ENCODE measurements at regions not wholly inside any gene's neighbourhood (a gene's known extent, or its start where the extent isn't known, plus 50 kb on each side); places are given as distances from the start of the nearest gene placed in this dataset.
A peak's percentile ranks its signal among the peaks of the same experiment; 100 is the strongest.

DNA sequence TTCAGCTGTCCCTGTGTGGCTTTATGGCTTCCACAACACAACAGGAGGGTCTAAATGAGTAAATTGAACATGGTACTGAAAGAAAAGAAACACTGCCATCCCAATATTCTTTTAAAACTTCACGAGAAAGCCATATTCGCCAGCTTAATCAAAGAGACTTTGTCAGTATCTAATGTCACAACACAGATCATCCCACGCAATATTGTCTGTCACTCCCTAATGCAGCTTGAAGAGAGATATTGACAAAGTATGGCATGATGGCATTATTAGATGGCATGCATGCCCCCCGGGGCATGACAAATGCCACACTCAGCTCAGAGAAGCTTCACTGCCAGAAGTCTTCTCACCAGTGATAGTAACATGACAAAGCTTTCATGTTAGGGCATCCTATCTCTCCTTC, 197.8 kb downstream of the TTC8 start:
- TF ChIP-seq, protein P1, sequence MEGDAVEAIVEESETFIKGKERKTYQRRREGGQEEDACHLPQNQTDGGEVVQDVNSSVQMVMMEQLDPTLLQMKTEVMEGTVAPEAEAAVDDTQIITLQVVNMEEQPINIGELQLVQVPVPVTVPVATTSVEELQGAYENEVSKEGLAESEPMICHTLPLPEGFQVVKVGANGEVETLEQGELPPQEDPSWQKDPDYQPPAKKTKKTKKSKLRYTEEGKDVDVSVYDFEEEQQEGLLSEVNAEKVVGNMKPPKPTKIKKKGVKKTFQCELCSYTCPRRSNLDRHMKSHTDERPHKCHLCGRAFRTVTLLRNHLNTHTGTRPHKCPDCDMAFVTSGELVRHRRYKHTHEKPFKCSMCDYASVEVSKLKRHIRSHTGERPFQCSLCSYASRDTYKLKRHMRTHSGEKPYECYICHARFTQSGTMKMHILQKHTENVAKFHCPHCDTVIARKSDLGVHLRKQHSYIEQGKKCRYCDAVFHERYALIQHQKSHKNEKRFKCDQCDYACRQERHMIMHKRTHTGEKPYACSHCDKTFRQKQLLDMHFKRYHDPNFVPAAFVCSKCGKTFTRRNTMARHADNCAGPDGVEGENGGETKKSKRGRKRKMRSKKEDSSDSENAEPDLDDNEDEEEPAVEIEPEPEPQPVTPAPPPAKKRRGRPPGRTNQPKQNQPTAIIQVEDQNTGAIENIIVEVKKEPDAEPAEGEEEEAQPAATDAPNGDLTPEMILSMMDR (conservative IDR thresholded peaks at IDR 0.05; ENCODE audit: low read depth, low read length) = no peak

DNA sequence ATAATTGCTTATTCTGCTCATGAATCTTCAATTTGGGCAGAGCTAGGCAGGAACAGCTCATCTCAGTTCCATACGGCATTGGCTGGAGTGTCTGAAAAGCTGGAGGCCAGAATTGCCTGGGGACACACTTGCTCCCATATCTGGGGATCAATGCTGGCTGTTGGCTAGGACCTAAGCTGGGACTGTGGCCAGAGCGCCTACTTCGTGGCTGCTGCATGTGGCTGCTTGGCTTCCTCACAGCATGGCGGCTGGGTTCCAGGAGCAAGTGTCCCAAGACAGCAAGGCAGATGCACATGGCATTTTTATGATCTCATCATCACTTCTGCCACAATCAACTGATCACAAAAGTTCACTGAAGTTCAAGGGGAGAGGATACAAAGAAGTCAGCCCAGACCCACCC, 200.2 kb downstream of the TTC8 start:
- Histone ChIP-seq H3K79me2 (ENCODE audit: insufficient read depth, low read depth) (no peaks in the 10 kb centered on the region), H2AFZ (ENCODE audit: low read depth) (no peak overlapping the region), H3K9ac (no peak overlapping the region), H3K4me3 (IDR thresholded peaks at IDR 0.05; ENCODE audit: insufficient read depth, low read depth, low read length) (no peak overlapping the region), H3K27ac (no peak overlapping the region), H3K27me3 (ENCODE audit: insufficient read depth, low read depth) (no peaks in the 10 kb centered on the region), H3K4me2 (no peak overlapping the region), H4K20me1 (ENCODE audit: insufficient read depth) (no peaks in the 10 kb centered on the region), H3K4me1 (ENCODE audit: low read depth, poor library complexity, severe bottlenecking) (no peaks in the 10 kb centered on the region), H3K36me3 (ENCODE audit: insufficient read depth) (no peaks in the 10 kb centered on the region)
- TF ChIP-seq, protein P1 (conservative IDR thresholded peaks at IDR 0.05; ENCODE audit: low read depth, low read length) = no peak

More for the DNA sequence above, 197.8 kb downstream of the TTC8 start:
- Histone ChIP-seq H3K4me2 (no peak overlapping the region), H3K9ac (no peak overlapping the region), H3K79me2 (ENCODE audit: insufficient read depth, low read depth) (no peaks in the 10 kb centered on the region), H4K20me1 (ENCODE audit: insufficient read depth) (no peaks in the 10 kb centered on the region), H3K36me3 (ENCODE audit: insufficient read depth) (no peaks in the 10 kb centered on the region), H3K27ac (no peak overlapping the region), H3K4me3 (IDR thresholded peaks at IDR 0.05; ENCODE audit: insufficient read depth, low read depth, low read length) (no peak overlapping the region), H3K4me1 (ENCODE audit: low read depth, poor library complexity, severe bottlenecking) (no peaks in the 10 kb centered on the region), H2AFZ (ENCODE audit: low read depth) (no peak overlapping the region), H3K27me3 (ENCODE audit: insufficient read depth, low read depth) (no peaks in the 10 kb centered on the region)

DNA sequence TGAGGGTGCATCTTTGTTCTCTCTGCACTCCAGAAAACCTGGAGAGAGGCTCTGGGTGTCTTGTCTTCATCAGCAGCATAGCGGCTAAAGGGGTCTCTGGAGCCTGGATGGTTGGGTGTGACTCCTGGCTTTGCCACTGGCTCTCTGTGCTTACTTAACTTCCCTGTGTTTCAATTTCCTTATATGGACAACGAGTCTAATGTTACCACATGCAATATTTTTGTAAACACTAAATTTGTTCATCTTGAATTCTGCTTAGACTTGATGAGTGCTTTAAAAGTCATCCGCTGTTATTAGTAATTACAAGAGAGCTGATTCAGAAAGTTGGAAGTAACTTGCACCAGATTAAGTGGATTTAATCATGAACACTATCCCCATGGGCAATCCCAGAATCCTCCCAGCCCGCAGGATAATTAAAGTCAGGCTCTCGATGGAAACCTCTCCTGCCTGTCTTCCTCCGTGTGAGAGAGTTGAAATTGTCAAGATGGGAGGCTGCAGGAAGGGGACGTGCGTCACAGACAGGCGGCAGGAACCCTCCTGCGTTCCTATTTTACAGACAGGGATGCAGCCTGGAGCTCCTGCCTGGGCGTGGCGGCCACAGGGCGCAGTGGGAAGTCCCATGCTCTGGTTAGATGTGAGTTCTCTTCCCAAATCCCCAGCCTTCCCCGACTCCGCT, 201.2 kb downstream of the TTC8 start:
- Histone ChIP-seq H3K36me3 (ENCODE audit: insufficient read depth) (no peaks in the 10 kb centered on the region), H3K79me2 (ENCODE audit: insufficient read depth, low read depth) (no peaks in the 10 kb centered on the region), H3K4me1 (ENCODE audit: low read depth, poor library complexity, severe bottlenecking) (no peaks in the 10 kb centered on the region), H3K27ac (no peak overlapping the region), H3K9ac (no peak overlapping the region), H3K4me3 (IDR thresholded peaks at IDR 0.05; ENCODE audit: insufficient read depth, low read depth, low read length) (no peak overlapping the region), H4K20me1 (ENCODE audit: insufficient read depth) (no peaks in the 10 kb centered on the region), H2AFZ (ENCODE audit: low read depth) (no peak overlapping the region), H3K27me3 (ENCODE audit: insufficient read depth, low read depth) (no peaks in the 10 kb centered on the region), H3K4me2 (no peak overlapping the region)
- TF ChIP-seq, protein P1 (conservative IDR thresholded peaks at IDR 0.05; ENCODE audit: low read depth, low read length) = no peak

DNA sequence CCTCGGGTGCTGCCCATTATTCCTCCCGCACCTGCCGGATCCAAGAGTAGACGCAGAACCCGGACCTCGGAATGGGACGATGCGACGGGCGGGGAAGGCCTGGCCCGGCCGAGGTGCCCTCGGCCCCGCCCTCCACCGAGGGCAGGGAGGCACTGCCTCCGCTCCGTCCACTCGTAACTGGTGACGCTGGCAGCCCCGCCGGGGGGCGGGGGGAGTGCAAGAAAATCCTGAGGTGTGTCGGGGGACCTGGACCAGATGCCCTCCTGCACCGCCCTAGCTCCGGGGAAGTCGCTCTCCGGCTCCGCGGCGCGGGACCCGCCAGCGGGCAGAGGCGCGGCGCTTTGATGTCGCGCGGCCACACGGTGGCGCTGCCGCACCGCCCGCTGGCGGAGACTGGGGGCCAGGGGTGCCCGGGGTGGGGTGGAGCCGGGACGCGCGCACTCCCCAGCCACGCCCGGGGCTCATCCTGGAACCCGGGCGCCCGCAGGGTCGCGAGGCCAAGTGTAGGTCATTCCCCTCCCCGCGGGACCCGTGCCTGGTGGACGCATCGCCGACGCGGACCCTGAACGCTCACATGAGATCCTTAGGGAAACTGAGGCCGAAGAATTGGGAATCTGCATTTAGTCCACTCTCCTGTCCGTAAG, 202.8 kb downstream of the TTC8 start:
- Histone ChIP-seq H3K9ac (no peak overlapping the region), H3K4me3 (IDR thresholded peaks at IDR 0.05; ENCODE audit: insufficient read depth, low read depth, low read length) (no peak overlapping the region), H3K4me2 (peak overlapping the region; percentile 29; the same call in 1 of the 2 replicates), H3K4me1 (ENCODE audit: low read depth, poor library complexity, severe bottlenecking) (no peaks in the 10 kb centered on the region), H3K27ac (no peak overlapping the region), H3K79me2 (ENCODE audit: insufficient read depth, low read depth) (no peaks in the 10 kb centered on the region), H3K27me3 (ENCODE audit: insufficient read depth, low read depth) (no peaks in the 10 kb centered on the region), H4K20me1 (ENCODE audit: insufficient read depth) (no peaks in the 10 kb centered on the region), H2AFZ (ENCODE audit: low read depth) (peak overlapping the region; percentile 83), H3K36me3 (ENCODE audit: insufficient read depth) (no peaks in the 10 kb centered on the region)
- TF ChIP-seq, protein P1 (conservative IDR thresholded peaks at IDR 0.05; ENCODE audit: low read depth, low read length) = peak; percentile 61
